ENCODE measurements at regions not wholly inside any gene's neighbourhood (a gene's known extent, or its start where the extent isn't known, plus 50 kb on each side); places are given as distances from the start of the nearest gene placed in this dataset.

GRCh38 chr2:6749962-6750361 lies 115.7 kb downstream of the CMPK2 start:
- TF ChIP-seq ZNF747 (CRISPR knock-in tag; IDR thresholded peaks at IDR 0.05; ENCODE audit: borderline replicate concordance) (no peak), RAD51 (IDR thresholded peaks at IDR 0.05; ENCODE audit: borderline replicate concordance) (no peak)

All from HepG2 (cell line).